GM23338 (cell line): ENCODE measurements at regions not wholly inside any gene's neighbourhood (a gene's known extent, or its start where the extent isn't known, plus 50 kb on each side); places are given as distances from the start of the nearest gene placed in this dataset.

Experiments
- ATAC-seq: fragments of 200-7000 bp; cut with Tn5 transposase; 3 replicates; pipeline ENCODE4 v1.9.1; 2020
- DNase-seq: peaks from one replicate; pipeline ENCODE4 v3.0.0-alpha.2; 2015; ENCODE audit warnings: low spot score
- H2AFZ ChIP-seq: fragments of 200-600 bp; sonication (generic); 2 replicates; pipeline ENCODE4 v1.8.0; 2016; ENCODE audit warnings: antibody characterized with exemption, mild to moderate bottlenecking, moderate library complexity
- H3F3A ChIP-seq: fragments of 200-600 bp; sonication (generic); replicated peaks from 2 replicates; pipeline ENCODE4 v1.8.0; 2017; ENCODE audit warnings: antibody characterized with exemption, mixed run types, low read depth
- H3K27ac ChIP-seq: fragments of 200-600 bp; sonication (generic); 2 replicates; pipeline ENCODE4 v1.6.1; 2016; ENCODE audit warnings: low read depth
- H3K27me3 ChIP-seq: fragments of 200-600 bp; sonication (generic); 2 replicates; pipeline ENCODE4 v1.8.0; 2016; ENCODE audit warnings: mild to moderate bottlenecking, mixed run types, moderate library complexity; ENCODE audit not compliant: insufficient read depth
- H3K36me3 ChIP-seq: fragments of 200-600 bp; sonication (generic); 2 replicates; pipeline ENCODE4 v1.8.0; 2016; ENCODE audit warnings: mild to moderate bottlenecking; ENCODE audit not compliant: insufficient read depth
- H3K4me1 ChIP-seq: fragments of 200-600 bp; sonication (generic); 2 replicates; pipeline ENCODE4 v1.8.0; 2016; ENCODE audit warnings: mild to moderate bottlenecking, moderate library complexity; ENCODE audit not compliant: insufficient read depth
- H3K4me2 ChIP-seq: fragments of 200-600 bp; sonication (generic); 2 replicates; pipeline ENCODE4 v1.7.1; 2017; ENCODE audit warnings: mixed run types
- H3K4me3 ChIP-seq: fragments of 200-600 bp; sonication (generic); 2 replicates; pipeline ENCODE4 v1.6.1; 2016; ENCODE audit warnings: mixed run types
- H3K79me2 ChIP-seq: fragments of 200-600 bp; sonication (generic); replicated peaks from 2 replicates; pipeline ENCODE4 v1.8.0; 2017; ENCODE audit warnings: mild to moderate bottlenecking; ENCODE audit not compliant: insufficient read depth
- H3K9me2 ChIP-seq: fragments of 200-600 bp; sonication (generic); 2 replicates; pipeline ENCODE4 v1.8.0; 2017; ENCODE audit not compliant: insufficient read depth
- H4K20me1 ChIP-seq: fragments of 200-600 bp; sonication (generic); replicated peaks from 2 replicates; pipeline ENCODE4 v1.8.0; 2017; ENCODE audit warnings: mild to moderate bottlenecking; ENCODE audit not compliant: insufficient read depth
- H3K27ac Mint-ChIP-seq: 2 replicates; pipeline ENCODE4 v1.8.0; 2020; ENCODE audit warnings: inconsistent platforms, mild to moderate bottlenecking, moderate library complexity, mixed read lengths
- H3K27me3 Mint-ChIP-seq: 3 replicates; pipeline ENCODE4 v1.8.0; 2022; ENCODE audit warnings: low read depth, mild to moderate bottlenecking, moderate library complexity, mixed read lengths, inconsistent platforms; ENCODE audit not compliant: insufficient read depth, poor library complexity
- H3K36me3 Mint-ChIP-seq: 3 replicates; pipeline ENCODE4 v1.8.0; 2021; ENCODE audit warnings: low read depth, mild to moderate bottlenecking, inconsistent platforms, moderate library complexity, mixed read lengths
- H3K4me1 Mint-ChIP-seq: 3 replicates; pipeline ENCODE4 v1.8.0; 2020; ENCODE audit warnings: mild to moderate bottlenecking, inconsistent platforms, mixed read lengths
- H3K4me3 Mint-ChIP-seq: 3 replicates; pipeline ENCODE4 v1.8.0; 2021; ENCODE audit warnings: moderate library complexity, mild to moderate bottlenecking, inconsistent platforms, mixed read lengths
- H3K9me3 Mint-ChIP-seq: 3 replicates; pipeline ENCODE4 v1.8.0; 2020; ENCODE audit warnings: moderate library complexity, mild to moderate bottlenecking, inconsistent platforms, mixed read lengths
- CREB1 ChIP-seq: fragments of 250-450 bp; sonication (Bioruptor Pico); IDR thresholded peaks from 2 replicates; pipeline ENCODE4 v1.5.0; 2020; ENCODE audit warnings: low read depth, mild to moderate bottlenecking, moderate library complexity
- CTCF ChIP-seq, 2 experiments: fragments of 200-600 bp in 1 of 2; sonication (generic) in 1 of 2; conservative IDR thresholded peaks; 2 replicates each; pipeline versions ENCODE4 v1.5.1 to v1.6.1; 2016 to 2017; ENCODE audit warnings: antibody characterized with exemption in 2 of 2, low read depth in 2 of 2, mild to moderate bottlenecking in 2 of 2, moderate library complexity in 1 of 2
- ETS1 ChIP-seq: IDR thresholded peaks from 2 replicates; pipeline ENCODE4 v1.6.1; 2016; ENCODE audit warnings: antibody characterized with exemption
- EZH2 ChIP-seq: fragments of 200-600 bp; sonication (generic); IDR thresholded peaks from one replicate; pipeline ENCODE4 v1.8.0; 2017; ENCODE audit warnings: antibody characterized with exemption, mild to moderate bottlenecking, low read depth; ENCODE audit not compliant: unreplicated experiment
- EZH2phosphoT487 ChIP-seq: fragments of 200-600 bp; sonication (generic); IDR thresholded peaks from one replicate; pipeline ENCODE4 v1.8.1; 2018; ENCODE audit warnings: antibody characterized with exemption; ENCODE audit not compliant: unreplicated experiment
- JUNB ChIP-seq: IDR thresholded peaks from one replicate; pipeline ENCODE4 v1.6.1; 2016; ENCODE audit warnings: antibody characterized with exemption; ENCODE audit not compliant: unreplicated experiment
- NANOG ChIP-seq: IDR thresholded peaks from 2 replicates; pipeline ENCODE4 v1.6.1; 2016; ENCODE audit warnings: antibody characterized with exemption, borderline replicate concordance
- POLR2AphosphoS5 ChIP-seq: IDR thresholded peaks from 2 replicates; pipeline ENCODE4 v1.6.1; 2016; ENCODE audit warnings: antibody characterized with exemption, low read depth
- STAT1 ChIP-seq: IDR thresholded peaks from one replicate; pipeline ENCODE4 v1.6.1; 2016; ENCODE audit warnings: antibody characterized with exemption; ENCODE audit not compliant: unreplicated experiment
- ZNF114 ChIP-seq: fragments of 250-450 bp; sonication (Bioruptor Pico); IDR thresholded peaks from 2 replicates; pipeline ENCODE4 v1.5.0; 2020; ENCODE audit warnings: mild to moderate bottlenecking, moderate library complexity
- ZNF331 ChIP-seq: fragments of 250-450 bp; sonication (Bioruptor Pico); IDR thresholded peaks from 2 replicates; pipeline ENCODE4 v1.5.0; 2020; ENCODE audit warnings: low read depth, mild to moderate bottlenecking, moderate library complexity
- TF ChIP-seq, protein P1 (sequence below): fragments of 250-450 bp; sonication (Bioruptor Pico); IDR thresholded peaks from 2 replicates; pipeline ENCODE4 v1.5.0; 2020; ENCODE audit warnings: mild to moderate bottlenecking, moderate library complexity
- TF ChIP-seq, protein P2 (sequence below): IDR thresholded peaks from one replicate; pipeline ENCODE4 v1.6.1; 2018; ENCODE audit warnings: antibody characterized with exemption; ENCODE audit not compliant: unreplicated experiment

GRCh38 chr6:8879334-8879733, 444.0 kb upstream of the SLC35B3 start:
- H3K27ac Mint-ChIP-seq = no peak overlapping the region
- no peaks in the 10 kb centered on the region for H3K9me2 ChIP-seq
- no peaks in the 10 kb centered on the region for H3K79me2 ChIP-seq
- H3K27me3 ChIP-seq = no peaks in the 10 kb centered on the region
- DNase-seq = no peak
- no peaks in the 10 kb centered on the region for H4K20me1 ChIP-seq
- H3K36me3 Mint-ChIP-seq = no peaks in the 10 kb centered on the region
- no peaks in the 10 kb centered on the region for H3K4me1 ChIP-seq
- H2AFZ ChIP-seq = no peak overlapping the region
- no peaks in the 10 kb centered on the region for H3K9me3 Mint-ChIP-seq
- no peak overlapping the region for H3K4me3 Mint-ChIP-seq
- H3F3A ChIP-seq = no peaks in the 10 kb centered on the region
- H3K27me3 Mint-ChIP-seq = peaks cover 1% of the 10 kb centered on the region
- H3K4me1 Mint-ChIP-seq = no peaks in the 10 kb centered on the region
- H3K27ac ChIP-seq = no peak overlapping the region
- no peak for ATAC-seq
- H3K4me3 ChIP-seq = no peak overlapping the region
- no peak overlapping the region for H3K4me2 ChIP-seq
- TF ChIP-seq, protein P1, sequence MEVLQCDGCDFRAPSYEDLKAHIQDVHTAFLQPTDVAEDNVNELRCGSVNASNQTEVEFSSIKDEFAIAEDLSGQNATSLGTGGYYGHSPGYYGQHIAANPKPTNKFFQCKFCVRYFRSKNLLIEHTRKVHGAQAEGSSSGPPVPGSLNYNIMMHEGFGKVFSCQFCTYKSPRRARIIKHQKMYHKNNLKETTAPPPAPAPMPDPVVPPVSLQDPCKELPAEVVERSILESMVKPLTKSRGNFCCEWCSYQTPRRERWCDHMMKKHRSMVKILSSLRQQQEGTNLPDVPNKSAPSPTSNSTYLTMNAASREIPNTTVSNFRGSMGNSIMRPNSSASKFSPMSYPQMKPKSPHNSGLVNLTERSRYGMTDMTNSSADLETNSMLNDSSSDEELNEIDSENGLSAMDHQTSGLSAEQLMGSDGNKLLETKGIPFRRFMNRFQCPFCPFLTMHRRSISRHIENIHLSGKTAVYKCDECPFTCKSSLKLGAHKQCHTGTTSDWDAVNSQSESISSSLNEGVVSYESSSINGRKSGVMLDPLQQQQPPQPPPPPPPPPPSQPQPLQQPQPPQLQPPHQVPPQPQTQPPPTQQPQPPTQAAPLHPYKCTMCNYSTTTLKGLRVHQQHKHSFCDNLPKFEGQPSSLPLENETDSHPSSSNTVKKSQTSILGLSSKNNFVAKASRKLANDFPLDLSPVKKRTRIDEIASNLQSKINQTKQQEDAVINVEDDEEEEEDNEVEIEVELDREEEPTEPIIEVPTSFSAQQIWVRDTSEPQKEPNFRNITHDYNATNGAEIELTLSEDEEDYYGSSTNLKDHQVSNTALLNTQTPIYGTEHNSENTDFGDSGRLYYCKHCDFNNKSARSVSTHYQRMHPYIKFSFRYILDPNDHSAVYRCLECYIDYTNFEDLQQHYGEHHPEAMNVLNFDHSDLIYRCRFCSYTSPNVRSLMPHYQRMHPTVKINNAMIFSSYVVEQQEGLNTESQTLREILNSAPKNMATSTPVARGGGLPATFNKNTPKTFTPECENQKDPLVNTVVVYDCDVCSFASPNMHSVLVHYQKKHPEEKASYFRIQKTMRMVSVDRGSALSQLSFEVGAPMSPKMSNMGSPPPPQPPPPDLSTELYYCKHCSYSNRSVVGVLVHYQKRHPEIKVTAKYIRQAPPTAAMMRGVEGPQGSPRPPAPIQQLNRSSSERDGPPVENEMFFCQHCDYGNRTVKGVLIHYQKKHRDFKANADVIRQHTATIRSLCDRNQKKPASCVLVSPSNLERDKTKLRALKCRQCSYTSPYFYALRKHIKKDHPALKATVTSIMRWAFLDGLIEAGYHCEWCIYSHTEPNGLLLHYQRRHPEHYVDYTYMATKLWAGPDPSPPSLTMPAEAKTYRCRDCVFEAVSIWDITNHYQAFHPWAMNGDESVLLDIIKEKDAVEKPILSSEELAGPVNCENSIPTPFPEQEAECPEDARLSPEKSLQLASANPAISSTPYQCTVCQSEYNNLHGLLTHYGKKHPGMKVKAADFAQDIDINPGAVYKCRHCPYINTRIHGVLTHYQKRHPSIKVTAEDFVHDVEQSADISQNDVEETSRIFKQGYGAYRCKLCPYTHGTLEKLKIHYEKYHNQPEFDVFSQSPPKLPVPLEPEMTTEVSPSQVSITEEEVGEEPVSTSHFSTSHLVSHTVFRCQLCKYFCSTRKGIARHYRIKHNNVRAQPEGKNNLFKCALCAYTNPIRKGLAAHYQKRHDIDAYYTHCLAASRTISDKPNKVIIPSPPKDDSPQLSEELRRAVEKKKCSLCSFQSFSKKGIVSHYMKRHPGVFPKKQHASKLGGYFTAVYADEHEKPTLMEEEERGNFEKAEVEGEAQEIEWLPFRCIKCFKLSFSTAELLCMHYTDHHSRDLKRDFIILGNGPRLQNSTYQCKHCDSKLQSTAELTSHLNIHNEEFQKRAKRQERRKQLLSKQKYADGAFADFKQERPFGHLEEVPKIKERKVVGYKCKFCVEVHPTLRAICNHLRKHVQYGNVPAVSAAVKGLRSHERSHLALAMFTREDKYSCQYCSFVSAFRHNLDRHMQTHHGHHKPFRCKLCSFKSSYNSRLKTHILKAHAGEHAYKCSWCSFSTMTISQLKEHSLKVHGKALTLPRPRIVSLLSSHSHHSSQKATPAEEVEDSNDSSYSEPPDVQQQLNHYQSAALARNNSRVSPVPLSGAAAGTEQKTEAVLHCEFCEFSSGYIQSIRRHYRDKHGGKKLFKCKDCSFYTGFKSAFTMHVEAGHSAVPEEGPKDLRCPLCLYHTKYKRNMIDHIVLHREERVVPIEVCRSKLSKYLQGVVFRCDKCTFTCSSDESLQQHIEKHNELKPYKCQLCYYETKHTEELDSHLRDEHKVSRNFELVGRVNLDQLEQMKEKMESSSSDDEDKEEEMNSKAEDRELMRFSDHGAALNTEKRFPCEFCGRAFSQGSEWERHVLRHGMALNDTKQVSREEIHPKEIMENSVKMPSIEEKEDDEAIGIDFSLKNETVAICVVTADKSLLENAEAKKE = no peak
- TF ChIP-seq JUNB (no peak), STAT1 (no peak), ZNF114 (no peak), POLR2AphosphoS5 (no peak), ZNF331 (CRISPR knock-in tag) (no peak), NANOG (no peak), CREB1 (no peak), CTCF (conservative IDR thresholded peaks at IDR 0.05; ENCODE audit: low read depth in 2 of 2) (no peak), EZH2 (no peak), ETS1 (no peak), EZH2phosphoT487 (no peak)
- TF ChIP-seq, protein P2, sequence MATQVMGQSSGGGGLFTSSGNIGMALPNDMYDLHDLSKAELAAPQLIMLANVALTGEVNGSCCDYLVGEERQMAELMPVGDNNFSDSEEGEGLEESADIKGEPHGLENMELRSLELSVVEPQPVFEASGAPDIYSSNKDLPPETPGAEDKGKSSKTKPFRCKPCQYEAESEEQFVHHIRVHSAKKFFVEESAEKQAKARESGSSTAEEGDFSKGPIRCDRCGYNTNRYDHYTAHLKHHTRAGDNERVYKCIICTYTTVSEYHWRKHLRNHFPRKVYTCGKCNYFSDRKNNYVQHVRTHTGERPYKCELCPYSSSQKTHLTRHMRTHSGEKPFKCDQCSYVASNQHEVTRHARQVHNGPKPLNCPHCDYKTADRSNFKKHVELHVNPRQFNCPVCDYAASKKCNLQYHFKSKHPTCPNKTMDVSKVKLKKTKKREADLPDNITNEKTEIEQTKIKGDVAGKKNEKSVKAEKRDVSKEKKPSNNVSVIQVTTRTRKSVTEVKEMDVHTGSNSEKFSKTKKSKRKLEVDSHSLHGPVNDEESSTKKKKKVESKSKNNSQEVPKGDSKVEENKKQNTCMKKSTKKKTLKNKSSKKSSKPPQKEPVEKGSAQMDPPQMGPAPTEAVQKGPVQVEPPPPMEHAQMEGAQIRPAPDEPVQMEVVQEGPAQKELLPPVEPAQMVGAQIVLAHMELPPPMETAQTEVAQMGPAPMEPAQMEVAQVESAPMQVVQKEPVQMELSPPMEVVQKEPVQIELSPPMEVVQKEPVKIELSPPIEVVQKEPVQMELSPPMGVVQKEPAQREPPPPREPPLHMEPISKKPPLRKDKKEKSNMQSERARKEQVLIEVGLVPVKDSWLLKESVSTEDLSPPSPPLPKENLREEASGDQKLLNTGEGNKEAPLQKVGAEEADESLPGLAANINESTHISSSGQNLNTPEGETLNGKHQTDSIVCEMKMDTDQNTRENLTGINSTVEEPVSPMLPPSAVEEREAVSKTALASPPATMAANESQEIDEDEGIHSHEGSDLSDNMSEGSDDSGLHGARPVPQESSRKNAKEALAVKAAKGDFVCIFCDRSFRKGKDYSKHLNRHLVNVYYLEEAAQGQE = no peak
- no peaks in the 10 kb centered on the region for H3K36me3 ChIP-seq
